ENCODE measurements at regions not wholly inside any gene's neighbourhood (a gene's known extent, or its start where the extent isn't known, plus 50 kb on each side); places are given as distances from the start of the nearest gene placed in this dataset.
"Not testable (repeated sequence)": the region's sequence is repeated elsewhere in the genome, so short reads cannot be mapped to it uniquely, and the experiment has no call there.

DNA sequence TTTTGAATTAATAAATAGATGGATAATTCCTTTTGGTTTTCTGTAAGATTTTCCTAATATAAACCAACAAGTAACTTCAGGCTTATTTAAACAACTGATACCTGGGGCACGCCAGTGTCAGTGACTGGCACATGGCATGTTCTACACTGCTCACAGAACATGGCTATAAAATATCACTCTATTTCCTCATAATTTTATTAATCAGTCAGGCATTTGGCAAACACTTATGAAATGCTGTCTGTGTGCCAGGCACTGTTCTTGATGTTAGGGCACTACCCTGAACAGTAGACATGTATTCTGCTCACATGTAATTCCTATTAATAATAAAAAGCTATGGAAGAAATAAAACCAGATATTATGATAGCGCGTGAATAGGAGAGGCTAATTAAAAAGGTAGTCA lies 661.0 kb downstream of the DTWD2 start:
- H3K4me2 ChIP-seq = no peak overlapping the region
- ChIA-PET POLR2A (ENCODE audit: unreplicated experiment) (no interaction called here), CTCF (no interaction called here)
- H2AFZ ChIP-seq = no peak overlapping the region
- no peak overlapping the region for H3K27ac ChIP-seq
- DNase-seq = no peak
- intact Hi-C loops (cut with micrococcal nuclease; ENCODE audit: unreplicated experiment) = no loop called here
- H3K79me2 ChIP-seq (ENCODE audit: low read depth) = no peaks in the 10 kb centered on the region
- H3K27me3 ChIP-seq (ENCODE audit: insufficient read depth, low read depth) = no peaks in the 10 kb centered on the region; the same call in 1 of the 2 replicates
- TF ChIP-seq, protein P1, sequence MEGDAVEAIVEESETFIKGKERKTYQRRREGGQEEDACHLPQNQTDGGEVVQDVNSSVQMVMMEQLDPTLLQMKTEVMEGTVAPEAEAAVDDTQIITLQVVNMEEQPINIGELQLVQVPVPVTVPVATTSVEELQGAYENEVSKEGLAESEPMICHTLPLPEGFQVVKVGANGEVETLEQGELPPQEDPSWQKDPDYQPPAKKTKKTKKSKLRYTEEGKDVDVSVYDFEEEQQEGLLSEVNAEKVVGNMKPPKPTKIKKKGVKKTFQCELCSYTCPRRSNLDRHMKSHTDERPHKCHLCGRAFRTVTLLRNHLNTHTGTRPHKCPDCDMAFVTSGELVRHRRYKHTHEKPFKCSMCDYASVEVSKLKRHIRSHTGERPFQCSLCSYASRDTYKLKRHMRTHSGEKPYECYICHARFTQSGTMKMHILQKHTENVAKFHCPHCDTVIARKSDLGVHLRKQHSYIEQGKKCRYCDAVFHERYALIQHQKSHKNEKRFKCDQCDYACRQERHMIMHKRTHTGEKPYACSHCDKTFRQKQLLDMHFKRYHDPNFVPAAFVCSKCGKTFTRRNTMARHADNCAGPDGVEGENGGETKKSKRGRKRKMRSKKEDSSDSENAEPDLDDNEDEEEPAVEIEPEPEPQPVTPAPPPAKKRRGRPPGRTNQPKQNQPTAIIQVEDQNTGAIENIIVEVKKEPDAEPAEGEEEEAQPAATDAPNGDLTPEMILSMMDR (conservative IDR thresholded peaks at IDR 0.05) = no peak
- no peak for TF ChIP-seq EZH2 (IDR thresholded peaks at IDR 0.05; ENCODE audit: low read depth)
- H3F3A ChIP-seq (ENCODE audit: insufficient read depth, low read depth) = no peaks in the 10 kb centered on the region
- H3K9me3 ChIP-seq (ENCODE audit: insufficient read depth, low read depth) = no peaks in the 10 kb centered on the region
- H4K20me1 ChIP-seq (ENCODE audit: insufficient read depth) = no peaks in the 10 kb centered on the region
- H3K4me1 ChIP-seq (replicated peaks; ENCODE audit: insufficient read depth) = no peaks in the 10 kb centered on the region
- no TSS peak for BruUV-seq (replicated peaks)
- no peaks in the 10 kb centered on the region for H3K9me2 ChIP-seq (ENCODE audit: insufficient read depth)
- H3K4me3 ChIP-seq = no peak overlapping the region
- H3K36me3 ChIP-seq (ENCODE audit: low read depth) = no peaks in the 10 kb centered on the region

DNA sequence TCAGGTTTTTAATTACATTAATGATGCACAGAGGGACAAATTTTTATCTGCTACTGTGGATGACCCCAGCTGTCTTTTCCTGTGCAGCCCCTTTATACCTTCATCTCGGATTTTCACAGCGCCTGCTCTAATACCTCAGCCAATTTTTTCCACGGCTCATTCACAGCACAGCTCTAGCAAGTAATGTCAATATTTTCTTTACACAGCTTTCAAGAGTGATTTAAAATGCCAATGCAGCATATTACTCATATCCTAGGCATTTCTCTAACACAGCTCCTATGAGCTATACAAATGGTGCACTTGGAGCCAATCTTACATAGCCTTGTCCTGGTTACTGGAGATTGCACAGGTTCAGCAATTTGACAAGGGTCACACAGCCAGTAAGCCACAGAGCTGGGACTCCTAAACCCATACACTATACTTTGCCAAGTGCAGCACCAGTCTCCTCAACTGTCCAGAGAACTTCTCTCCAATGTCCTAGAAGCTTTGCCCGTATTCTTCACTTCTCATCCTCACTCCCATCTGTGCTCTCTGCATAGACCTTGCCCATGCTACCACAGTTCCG lies 661.8 kb downstream of the DTWD2 start:
- H3K4me1 ChIP-seq (replicated peaks; ENCODE audit: insufficient read depth) = no peaks in the 10 kb centered on the region
- no peaks in the 10 kb centered on the region for H3F3A ChIP-seq (ENCODE audit: insufficient read depth, low read depth)
- no peaks in the 10 kb centered on the region for H3K79me2 ChIP-seq (ENCODE audit: low read depth)
- H3K9me2 ChIP-seq (ENCODE audit: insufficient read depth) = no peaks in the 10 kb centered on the region
- H3K4me2 ChIP-seq = no peak overlapping the region
- POLR2A ChIA-PET (ENCODE audit: unreplicated experiment) = no interaction called here
- H3K27me3 ChIP-seq (ENCODE audit: insufficient read depth, low read depth) = no peaks in the 10 kb centered on the region; the same call in 1 of the 2 replicates
- no peak overlapping the region for H2AFZ ChIP-seq
- no peak overlapping the region for H3K4me3 ChIP-seq
- H4K20me1 ChIP-seq (ENCODE audit: insufficient read depth) = no peaks in the 10 kb centered on the region
- H3K27ac ChIP-seq = no peak overlapping the region
- no peak for TF ChIP-seq EZH2 (IDR thresholded peaks at IDR 0.05; ENCODE audit: low read depth)
- TF ChIP-seq, protein P1 (conservative IDR thresholded peaks at IDR 0.05) = no peak
- no TSS peak for BruUV-seq (replicated peaks)
- no peaks in the 10 kb centered on the region for H3K36me3 ChIP-seq (ENCODE audit: low read depth)
- no peaks in the 10 kb centered on the region for H3K9me3 ChIP-seq (ENCODE audit: insufficient read depth, low read depth)
- no peak for DNase-seq
- CTCF ChIA-PET = no interaction called here
- intact Hi-C loops (cut with micrococcal nuclease; ENCODE audit: unreplicated experiment) = no loop called here

DNA sequence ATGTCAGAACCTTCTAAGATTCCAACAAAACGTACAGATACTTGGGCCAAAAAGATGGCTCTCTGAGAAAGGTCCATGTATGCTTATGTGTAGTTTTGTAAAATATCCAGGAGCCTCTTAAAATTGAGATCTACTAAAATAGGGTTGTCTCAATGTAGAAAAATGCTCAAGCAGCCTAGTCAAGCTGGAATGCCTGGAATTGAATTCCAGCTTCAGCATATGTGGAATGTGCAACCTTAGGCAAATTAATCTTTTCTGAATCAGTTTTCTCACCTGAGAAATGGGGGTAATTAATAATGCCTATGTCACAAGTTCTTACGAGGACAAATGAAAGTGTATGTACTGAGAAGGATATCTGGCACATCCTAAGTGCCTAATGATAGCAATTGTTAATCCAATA lies 662.4 kb downstream of the DTWD2 start:
- no peak overlapping the region for H3K4me3 ChIP-seq
- ChIA-PET CTCF (no interaction called here), POLR2A (ENCODE audit: unreplicated experiment) (no interaction called here)
- no peaks in the 10 kb centered on the region for H3K4me1 ChIP-seq (replicated peaks; ENCODE audit: insufficient read depth)
- no peaks in the 10 kb centered on the region for H3K79me2 ChIP-seq (ENCODE audit: low read depth)
- no peaks in the 10 kb centered on the region for H3F3A ChIP-seq (ENCODE audit: insufficient read depth, low read depth)
- no peak overlapping the region for H3K4me2 ChIP-seq
- H3K36me3 ChIP-seq (ENCODE audit: low read depth) = no peaks in the 10 kb centered on the region
- H3K9me2 ChIP-seq (ENCODE audit: insufficient read depth) = no peaks in the 10 kb centered on the region
- no peaks in the 10 kb centered on the region; the same call in 1 of the 2 replicates for H3K27me3 ChIP-seq (ENCODE audit: insufficient read depth, low read depth)
- no peaks in the 10 kb centered on the region for H4K20me1 ChIP-seq (ENCODE audit: insufficient read depth)
- H2AFZ ChIP-seq = no peak overlapping the region
- intact Hi-C loops (cut with micrococcal nuclease; ENCODE audit: unreplicated experiment) = no loop called here
- no TSS peak for BruUV-seq (replicated peaks)
- H3K27ac ChIP-seq = no peak overlapping the region
- DNase-seq = no peak
- TF ChIP-seq, protein P1 (conservative IDR thresholded peaks at IDR 0.05) = no peak
- TF ChIP-seq EZH2 (IDR thresholded peaks at IDR 0.05; ENCODE audit: low read depth) = no peak
- H3K9me3 ChIP-seq (ENCODE audit: insufficient read depth, low read depth) = no peaks in the 10 kb centered on the region

DNA sequence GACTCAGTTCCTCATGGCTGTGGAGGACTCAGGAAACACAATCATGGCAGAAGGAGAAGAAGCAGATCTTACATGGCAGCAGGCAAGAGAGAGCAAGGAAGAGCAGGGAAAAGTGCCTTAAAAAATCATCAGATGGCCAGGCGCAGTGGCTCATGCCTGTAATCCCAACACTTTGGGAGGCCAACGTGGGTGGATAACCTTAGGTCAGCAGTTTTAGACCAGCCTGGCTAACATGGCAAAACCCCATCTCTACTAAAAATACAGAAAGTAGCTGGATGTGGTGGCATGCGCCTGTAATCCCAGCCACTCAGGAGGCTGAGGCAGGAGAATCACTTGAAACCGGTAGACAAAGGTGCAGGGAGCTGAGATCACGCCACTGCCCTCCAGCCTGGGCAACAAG lies 664.6 kb downstream of the DTWD2 start:
- H2AFZ ChIP-seq; DNase-seq; CTCF ChIA-PET; H3K4me2 ChIP-seq; intact Hi-C loops (cut with micrococcal nuclease; ENCODE audit: unreplicated experiment); H3K27me3 ChIP-seq (ENCODE audit: insufficient read depth, low read depth); H4K20me1 ChIP-seq (ENCODE audit: insufficient read depth); H3F3A ChIP-seq (ENCODE audit: insufficient read depth, low read depth); H3K27ac ChIP-seq; H3K9me2 ChIP-seq (ENCODE audit: insufficient read depth); H3K36me3 ChIP-seq (ENCODE audit: low read depth); H3K4me3 ChIP-seq; H3K9me3 ChIP-seq (ENCODE audit: insufficient read depth, low read depth); POLR2A ChIA-PET (ENCODE audit: unreplicated experiment); BruUV-seq (replicated peaks); H3K4me1 ChIP-seq (replicated peaks; ENCODE audit: insufficient read depth); H3K79me2 ChIP-seq (ENCODE audit: low read depth): not testable (repeated sequence)
